ENCODE measurements at regions not wholly inside any gene's neighbourhood (a gene's known extent, or its start where the extent isn't known, plus 50 kb on each side); places are given as distances from the start of the nearest gene placed in this dataset.
"Not testable (repeated sequence)": the region's sequence is repeated elsewhere in the genome, so short reads cannot be mapped to it uniquely, and the experiment has no call there.

DNA sequence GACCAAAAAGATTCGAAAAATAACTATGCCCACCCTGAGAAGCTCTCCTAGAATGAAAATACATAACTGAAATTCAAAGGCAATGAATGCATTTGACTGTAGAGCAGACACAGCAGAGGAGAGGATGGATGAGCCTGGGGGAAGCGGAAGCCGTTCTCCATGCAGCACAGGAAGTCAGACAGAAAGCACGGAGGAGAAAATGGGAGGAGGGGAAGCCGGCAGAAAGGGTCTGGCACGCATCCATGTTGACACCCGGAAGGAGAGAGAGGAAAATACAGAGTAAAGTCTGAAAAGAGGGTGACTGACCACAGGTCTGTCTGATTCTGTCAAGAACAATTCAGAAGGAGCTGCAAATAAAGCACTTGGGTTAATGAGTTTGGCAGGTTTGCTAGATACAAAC is 161.0 kb upstream of the FOXD4L5 start:
- not testable (repeated sequence) for TF ChIP-seq POLR2AphosphoS5 (IDR thresholded peaks at IDR 0.05; ENCODE audit: borderline replicate concordance, low read depth, low read length); EZH2 (IDR thresholded peaks at IDR 0.05); FOXP2 (optimal IDR thresholded peaks at IDR 0.05; ENCODE audit: control extremely low read depth, extremely low read length, insufficient read depth)
